ENCODE measurements at regions not wholly inside any gene's neighbourhood (a gene's known extent, or its start where the extent isn't known, plus 50 kb on each side); places are given as distances from the start of the nearest gene placed in this dataset.

GRCh38 chr10:121058082-121058481 is 206.9 kb downstream of the WDR11 start:
- TF ChIP-seq, protein P1, sequence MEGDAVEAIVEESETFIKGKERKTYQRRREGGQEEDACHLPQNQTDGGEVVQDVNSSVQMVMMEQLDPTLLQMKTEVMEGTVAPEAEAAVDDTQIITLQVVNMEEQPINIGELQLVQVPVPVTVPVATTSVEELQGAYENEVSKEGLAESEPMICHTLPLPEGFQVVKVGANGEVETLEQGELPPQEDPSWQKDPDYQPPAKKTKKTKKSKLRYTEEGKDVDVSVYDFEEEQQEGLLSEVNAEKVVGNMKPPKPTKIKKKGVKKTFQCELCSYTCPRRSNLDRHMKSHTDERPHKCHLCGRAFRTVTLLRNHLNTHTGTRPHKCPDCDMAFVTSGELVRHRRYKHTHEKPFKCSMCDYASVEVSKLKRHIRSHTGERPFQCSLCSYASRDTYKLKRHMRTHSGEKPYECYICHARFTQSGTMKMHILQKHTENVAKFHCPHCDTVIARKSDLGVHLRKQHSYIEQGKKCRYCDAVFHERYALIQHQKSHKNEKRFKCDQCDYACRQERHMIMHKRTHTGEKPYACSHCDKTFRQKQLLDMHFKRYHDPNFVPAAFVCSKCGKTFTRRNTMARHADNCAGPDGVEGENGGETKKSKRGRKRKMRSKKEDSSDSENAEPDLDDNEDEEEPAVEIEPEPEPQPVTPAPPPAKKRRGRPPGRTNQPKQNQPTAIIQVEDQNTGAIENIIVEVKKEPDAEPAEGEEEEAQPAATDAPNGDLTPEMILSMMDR (IDR thresholded peaks at IDR 0.05) = no peak
- DNase-seq = no peak
- ChIA-PET POLR2A (no interaction called here), CTCF (no interaction called here)
- Mint-ChIP-seq H3K27ac (no peak overlapping the region), H3K27me3 (peaks cover 5% of the 10 kb centered on the region), H3K9me3 (peaks cover 3% of the 10 kb centered on the region), H3K4me3 (no peak overlapping the region), H3K36me3 (ENCODE audit: low read depth) (no peaks in the 10 kb centered on the region), H3K4me1 (no peaks in the 10 kb centered on the region)
- intact Hi-C loops (cut with micrococcal nuclease) = no loop called here
- ATAC-seq (ENCODE audit: low read depth) = no peak

DNA sequence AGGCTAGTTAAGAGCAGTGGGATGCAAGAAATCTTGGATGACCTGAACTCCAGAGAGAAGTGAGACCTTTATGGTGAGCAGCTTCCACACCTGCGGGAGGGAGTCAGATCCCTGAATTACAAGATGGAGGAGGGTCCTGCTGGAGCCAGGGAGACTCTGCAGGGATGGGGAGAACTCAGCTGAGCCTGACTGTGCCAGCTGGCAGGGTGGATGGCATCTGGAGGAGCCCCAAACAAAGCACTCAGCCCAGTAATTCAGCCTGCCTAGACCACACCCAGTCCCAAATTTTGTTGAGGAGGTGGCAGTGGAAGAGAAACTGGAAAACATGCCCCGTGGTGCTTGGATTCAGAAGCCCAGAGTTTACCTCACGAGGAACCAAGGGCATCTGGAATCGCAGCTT is 208.2 kb downstream of the WDR11 start:
- Mint-ChIP-seq H3K4me3 (no peak overlapping the region), H3K27ac (no peak overlapping the region), H3K4me1 (no peaks in the 10 kb centered on the region), H3K36me3 (ENCODE audit: low read depth) (no peaks in the 10 kb centered on the region), H3K27me3 (peaks cover 5% of the 10 kb centered on the region), H3K9me3 (peaks cover 3% of the 10 kb centered on the region)
- TF ChIP-seq, protein P1 (IDR thresholded peaks at IDR 0.05) = no peak
- no peak for ATAC-seq (ENCODE audit: low read depth)
- CTCF ChIA-PET = no interaction called here
- DNase-seq = no peak
- POLR2A ChIA-PET = no interaction called here
- intact Hi-C loops (cut with micrococcal nuclease) = no loop called here

DNA sequence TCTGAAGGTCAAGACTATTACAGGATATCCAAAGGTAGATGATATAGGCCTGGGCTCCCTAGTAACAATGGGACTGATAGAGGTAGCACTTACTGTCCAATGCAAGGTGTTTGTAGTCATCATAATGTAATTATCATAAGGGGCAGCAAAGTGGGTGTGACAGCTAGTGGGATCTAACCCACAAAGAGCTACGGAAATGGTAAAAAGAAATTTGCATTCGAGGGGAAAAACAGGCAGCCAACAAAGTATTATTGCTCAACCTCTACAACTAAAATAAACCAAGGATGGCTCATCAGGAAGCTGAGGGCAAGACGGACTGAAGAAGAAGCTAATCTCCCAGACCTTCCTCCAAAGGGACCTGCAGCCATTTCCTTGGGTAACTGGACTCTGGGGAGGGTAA is 211.0 kb downstream of the WDR11 start:
- TF ChIP-seq, protein P1 (IDR thresholded peaks at IDR 0.05) = no peak
- ATAC-seq (ENCODE audit: low read depth) = no peak
- Mint-ChIP-seq H3K27ac (no peak overlapping the region), H3K4me1 (no peaks in the 10 kb centered on the region), H3K4me3 (no peak overlapping the region), H3K27me3 (peaks cover 5% of the 10 kb centered on the region), H3K36me3 (ENCODE audit: low read depth) (no peaks in the 10 kb centered on the region), H3K9me3 (no peaks in the 10 kb centered on the region)
- intact Hi-C loops (cut with micrococcal nuclease) = no loop called here
- no peak for DNase-seq
- POLR2A ChIA-PET = no interaction called here
- CTCF ChIA-PET = no interaction called here

DNA sequence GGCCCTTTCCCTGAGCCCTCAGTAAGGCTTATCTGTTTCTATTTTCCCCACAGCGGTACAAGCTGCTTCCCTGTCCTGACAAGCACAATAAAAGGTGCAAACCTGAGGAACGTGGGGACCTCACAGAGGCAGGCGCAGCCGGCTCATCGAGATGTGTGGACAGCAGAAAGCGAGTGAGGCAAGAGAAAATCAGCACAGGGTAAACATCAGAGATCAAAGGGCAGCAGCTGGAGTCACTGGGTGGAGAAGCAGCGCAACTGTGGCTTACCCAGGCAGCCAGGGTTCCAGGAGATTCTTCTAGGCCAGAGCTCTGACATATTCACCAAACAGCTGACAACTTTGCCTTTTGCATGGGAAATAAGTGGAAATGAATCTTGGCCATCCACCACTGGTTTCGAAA is 212.6 kb downstream of the WDR11 start:
- peaks cover 5% of the 10 kb centered on the region for H3K27me3 Mint-ChIP-seq
- TF ChIP-seq, protein P1 (IDR thresholded peaks at IDR 0.05) = no peak
- no peaks in the 10 kb centered on the region for H3K9me3 Mint-ChIP-seq
- no peaks in the 10 kb centered on the region for H3K36me3 Mint-ChIP-seq (ENCODE audit: low read depth)
- ChIA-PET CTCF (no interaction called here), POLR2A (no interaction called here)
- no peaks in the 10 kb centered on the region for H3K4me1 Mint-ChIP-seq
- intact Hi-C loops (cut with micrococcal nuclease) = no loop called here
- no peak overlapping the region for H3K27ac Mint-ChIP-seq
- no peak for DNase-seq
- no peak overlapping the region for H3K4me3 Mint-ChIP-seq
- no peak for ATAC-seq (ENCODE audit: low read depth)

- no peak overlapping the region for H3K27ac Mint-ChIP-seq
- ChIA-PET CTCF (no interaction called here), POLR2A (no interaction called here)
- TF ChIP-seq, protein P1 (IDR thresholded peaks at IDR 0.05) = no peak
- ATAC-seq (ENCODE audit: low read depth) = no peak
- H3K27me3 Mint-ChIP-seq = peaks cover 3% of the 10 kb centered on the region
- H3K9me3 Mint-ChIP-seq = no peaks in the 10 kb centered on the region
- H3K36me3 Mint-ChIP-seq (ENCODE audit: low read depth) = no peaks in the 10 kb centered on the region
- no peaks in the 10 kb centered on the region for H3K4me1 Mint-ChIP-seq
- no peak overlapping the region for H3K4me3 Mint-ChIP-seq
- no peak for DNase-seq
- intact Hi-C loops (cut with micrococcal nuclease) = no loop called here
These were observed 213.3 kb downstream of the WDR11 start for GRCh38 chr10:121064491-121064890.
